GM12891 (cell line): ENCODE measurements at regions not wholly inside any gene's neighbourhood (a gene's known extent, or its start where the extent isn't known, plus 50 kb on each side); places are given as distances from the start of the nearest gene placed in this dataset.

Source experiments
- POLR2A ChIP-seq: IDR thresholded peaks from 2 replicates; pipeline ENCODE4 v1.6.1; 2011; ENCODE audit warnings: low read depth, low read length, control low read depth
- POLR2AphosphoS5 ChIP-seq: IDR thresholded peaks from 2 replicates; pipeline ENCODE4 v1.6.1; 2011; ENCODE audit warnings: low read depth, low read length, control low read depth
- TAF1 ChIP-seq: IDR thresholded peaks from 2 replicates; pipeline ENCODE4 v1.6.1; 2011; ENCODE audit warnings: low read depth, low read length, control low read depth

DNA sequence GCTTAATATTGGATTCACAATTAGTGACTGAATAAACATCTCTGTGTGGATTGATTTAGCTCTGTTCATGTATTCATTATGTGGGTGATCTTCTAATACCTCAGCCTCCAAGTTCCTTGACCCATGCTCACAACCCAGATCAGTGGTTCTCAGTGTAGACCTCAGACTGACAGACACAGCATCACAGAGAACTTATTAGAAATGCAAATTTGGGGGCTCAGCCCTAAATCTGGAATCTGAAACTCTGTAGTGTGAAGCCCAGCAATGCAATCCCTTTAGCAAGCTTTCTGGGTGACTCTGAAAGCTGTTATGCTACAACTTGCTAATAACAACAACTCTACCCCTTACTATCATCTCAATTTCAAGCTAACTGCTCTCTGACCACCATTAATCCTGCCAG lies 273.1 kb upstream of the FANCL start:
- no peak for TF ChIP-seq POLR2A
- TF ChIP-seq TAF1 = no peak
- no peak for TF ChIP-seq POLR2AphosphoS5
